ENCODE measurements at regions not wholly inside any gene's neighbourhood (a gene's known extent, or its start where the extent isn't known, plus 50 kb on each side); places are given as distances from the start of the nearest gene placed in this dataset.
"Not testable (repeated sequence)": the region's sequence is repeated elsewhere in the genome, so short reads cannot be mapped to it uniquely, and the experiment has no call there.

DNA sequence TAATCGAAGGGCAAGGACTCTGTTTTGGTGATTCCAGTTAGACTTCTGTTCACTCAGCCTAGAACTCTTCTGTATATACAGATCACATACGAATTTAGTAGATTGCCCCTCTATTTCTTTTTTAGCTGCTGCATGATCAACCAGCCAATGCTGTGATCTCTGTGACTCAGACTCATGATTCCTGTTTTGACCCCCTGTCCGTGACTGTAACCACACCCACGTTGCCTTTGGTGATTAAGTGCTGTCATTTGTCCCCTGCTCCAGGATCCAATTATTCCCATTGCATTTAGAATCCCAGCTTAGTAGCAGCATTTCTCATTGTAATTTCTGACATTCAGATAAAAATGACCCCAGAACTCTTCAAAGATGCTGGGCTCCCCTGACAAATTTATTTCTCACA, 545.7 kb downstream of the NPIPA7 start:
- Histone ChIP-seq H3K4me3 (no peak overlapping the region), H3K27ac (no peak overlapping the region)

DNA sequence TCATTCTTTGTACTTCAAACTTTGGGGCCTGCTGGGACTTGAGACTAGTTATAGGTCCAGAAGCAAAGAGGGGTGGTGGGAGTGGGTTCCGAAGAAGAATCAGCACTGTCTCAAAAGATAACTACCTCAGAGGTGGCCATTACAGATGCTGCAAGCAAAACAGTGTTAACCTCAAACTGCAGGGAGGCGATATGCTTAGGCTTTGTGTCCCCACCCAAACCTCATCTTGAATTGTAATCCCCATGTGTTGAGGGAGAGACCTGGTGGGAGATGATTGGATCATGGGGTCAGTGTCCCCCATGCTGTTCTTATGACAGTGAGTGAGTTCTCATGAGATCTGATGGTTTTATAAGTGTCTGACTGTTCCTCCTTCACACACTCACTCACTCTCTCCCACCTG, 545.3 kb downstream of the XYLT1 start:
- H3K4me3 ChIP-seq, result no peak overlapping the region
- no peak overlapping the region for H3K27ac ChIP-seq

DNA sequence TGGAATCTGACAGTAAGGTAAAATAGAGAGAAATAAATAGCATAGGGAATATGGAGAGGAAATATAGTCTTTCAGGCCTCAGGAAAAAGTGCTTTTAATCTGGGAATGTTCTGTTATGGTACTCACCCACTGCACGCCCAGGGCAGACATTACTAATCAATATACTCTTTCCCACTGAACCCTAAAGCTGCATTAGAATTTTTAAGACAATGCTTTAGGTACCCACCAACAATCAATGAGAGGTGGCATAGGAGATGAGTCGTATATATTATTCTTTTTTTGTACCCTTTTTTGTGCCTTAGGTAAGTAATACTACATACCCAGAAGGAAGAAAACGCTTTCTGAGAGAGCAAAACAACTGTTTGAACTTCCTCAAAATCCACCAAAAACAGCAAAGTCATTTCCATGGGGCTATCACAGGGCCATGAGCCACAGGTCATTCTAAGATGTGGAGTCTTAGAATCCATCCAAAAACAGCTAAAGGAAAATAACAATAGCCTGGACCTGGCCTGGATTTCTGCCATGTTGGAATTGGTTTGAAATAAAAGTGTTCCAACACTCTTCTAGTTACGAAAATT, 542.1 kb downstream of the XYLT1 start:
- Histone ChIP-seq H3K27ac (no peak overlapping the region), H3K4me3 (no peak overlapping the region)

DNA sequence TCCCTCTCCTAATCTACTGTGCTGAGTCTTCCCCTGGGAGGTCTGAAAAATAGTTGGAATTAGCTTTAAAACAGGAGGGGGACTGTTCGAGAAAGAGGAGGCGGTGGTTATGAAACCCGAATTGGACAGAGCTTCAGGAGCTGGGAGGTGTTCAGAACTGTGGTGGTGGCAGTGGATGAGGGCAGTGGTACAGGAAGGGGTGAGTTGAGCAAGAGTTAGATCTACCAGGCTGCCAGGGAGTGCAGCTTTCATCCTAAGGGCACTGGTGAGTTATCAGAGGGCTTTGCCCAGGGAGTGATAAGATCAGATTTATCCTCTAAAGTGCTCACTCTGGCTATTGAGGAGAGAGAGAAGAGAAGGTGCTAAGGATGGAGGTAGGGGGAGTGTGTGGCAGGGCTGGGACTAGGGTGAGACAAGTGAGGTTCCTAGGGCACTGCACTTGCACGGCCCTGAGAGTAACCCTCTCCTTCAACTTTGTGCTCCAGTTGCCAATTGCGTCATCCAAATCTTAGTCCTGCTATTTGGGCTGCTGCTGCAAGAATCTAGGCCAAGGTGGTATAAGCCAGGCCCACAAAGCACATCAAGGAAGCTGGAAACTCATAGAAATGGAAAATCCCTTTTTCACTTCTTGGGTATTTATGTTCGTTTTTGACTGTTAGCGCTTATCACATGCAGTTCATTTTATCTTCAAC, 540.3 kb downstream of the XYLT1 start:
- H3K4me3 ChIP-seq, result no peak overlapping the region
- H3K27ac ChIP-seq, result no peak overlapping the region

DNA sequence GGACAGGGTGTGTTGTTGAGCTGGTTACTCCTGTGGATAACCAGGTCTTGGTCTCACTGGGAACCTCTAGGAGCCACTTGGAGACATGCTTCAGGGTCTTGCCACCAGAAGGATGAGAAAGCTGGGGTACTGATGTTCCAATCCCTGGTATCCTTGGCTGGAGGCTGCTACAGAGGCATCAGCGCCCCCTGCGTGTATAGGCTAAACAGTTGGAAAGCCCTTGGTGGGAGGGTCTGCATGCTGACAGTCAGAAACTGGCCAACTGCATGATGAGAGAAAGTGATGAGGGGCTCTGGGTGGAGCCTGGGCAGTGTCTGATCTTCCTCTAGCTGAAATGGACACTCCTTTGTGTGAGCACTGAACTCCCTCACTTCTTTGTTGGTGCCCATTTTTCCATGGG, 536.9 kb downstream of the XYLT1 start:
- Histone ChIP-seq H3K4me3 (no peak overlapping the region), H3K27ac (no peak overlapping the region)

DNA sequence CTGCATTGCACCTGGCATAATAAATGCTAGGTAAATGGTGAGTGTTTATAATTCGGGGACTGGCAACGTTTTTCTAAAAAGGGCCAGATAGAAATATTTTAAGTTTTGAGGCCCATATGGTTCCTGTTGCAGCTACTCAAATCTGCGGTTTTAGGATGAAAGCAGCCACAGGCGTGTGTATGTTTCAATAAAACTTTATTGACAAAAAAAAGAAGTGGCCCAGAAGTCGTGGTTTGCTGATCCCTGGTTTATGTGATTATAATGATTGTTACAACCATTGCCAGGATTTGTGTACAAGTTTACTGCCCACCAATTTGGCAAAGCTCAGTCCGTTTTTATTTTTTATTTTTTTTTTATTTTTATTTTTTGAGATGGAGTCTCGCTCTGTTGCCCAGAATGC, 536.1 kb downstream of the XYLT1 start:
- no peak overlapping the region for H3K4me3 ChIP-seq

DNA sequence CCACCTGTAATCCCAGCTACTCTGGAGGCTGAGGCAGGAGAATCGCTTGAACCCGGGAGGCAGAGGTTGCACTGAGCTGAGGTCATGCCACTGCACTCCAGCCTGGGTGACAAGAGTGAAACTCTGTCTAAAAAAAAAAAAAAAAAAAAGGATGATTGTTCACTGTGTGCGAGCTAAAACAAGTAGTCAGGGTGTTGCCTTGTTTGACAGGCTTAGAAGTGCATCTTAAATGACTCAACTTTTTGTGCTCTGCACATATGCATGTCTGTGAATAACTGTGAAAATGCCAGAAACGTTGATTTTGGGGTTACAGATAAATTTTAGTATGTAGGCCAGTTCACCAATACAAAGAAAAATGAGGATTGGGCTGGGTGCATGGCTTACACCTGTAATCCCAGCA, 534.9 kb downstream of the XYLT1 start:
- not testable (repeated sequence) for H3K4me3 ChIP-seq, H3K27ac ChIP-seq

More for the DNA sequence above, 536.1 kb downstream of the XYLT1 start:
- H3K27ac ChIP-seq, result no peak overlapping the region

DNA sequence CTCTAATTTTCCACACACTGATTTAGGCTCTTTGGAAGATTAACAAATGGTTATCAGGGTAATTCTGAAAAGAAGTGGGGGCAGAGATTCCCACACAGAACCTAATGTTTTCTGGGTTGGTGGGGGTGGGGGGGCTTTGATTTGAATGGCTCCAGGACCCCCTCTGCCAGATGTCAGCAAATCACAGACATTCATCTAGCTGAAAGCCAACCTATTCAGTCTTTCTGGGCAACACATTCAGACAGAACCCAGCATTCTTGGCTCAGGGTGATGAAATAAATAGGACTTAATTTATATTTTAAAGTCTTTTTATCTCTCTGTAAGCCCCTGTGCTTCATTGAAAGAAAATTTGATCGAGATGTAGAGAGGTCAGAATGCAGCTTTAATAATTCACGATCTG, 533.2 kb downstream of the XYLT1 start:
- no peak overlapping the region for H3K27ac ChIP-seq
- H3K4me3 ChIP-seq, result no peak overlapping the region

DNA sequence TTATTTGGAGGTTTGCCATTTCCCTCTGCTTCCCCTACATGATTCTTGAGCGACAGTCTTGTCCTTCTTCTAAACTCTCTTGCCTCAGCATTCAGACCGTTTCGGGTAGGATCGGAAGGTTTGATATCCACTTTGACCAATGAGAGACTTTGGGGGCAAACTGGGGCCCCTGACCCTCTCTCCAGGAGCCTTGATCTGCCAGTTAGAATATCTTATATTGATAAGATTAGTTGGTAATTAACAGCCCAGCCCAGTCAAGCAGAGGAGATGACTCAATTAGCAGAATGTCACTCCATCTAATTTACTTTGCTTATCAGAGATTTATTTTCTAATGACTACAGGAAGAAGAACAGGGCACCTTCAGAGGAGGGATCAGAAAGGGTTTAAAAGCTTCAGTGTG, 532.8 kb downstream of the XYLT1 start:
- H3K27ac ChIP-seq, result no peak overlapping the region
- H3K4me3 ChIP-seq, result no peak overlapping the region

DNA sequence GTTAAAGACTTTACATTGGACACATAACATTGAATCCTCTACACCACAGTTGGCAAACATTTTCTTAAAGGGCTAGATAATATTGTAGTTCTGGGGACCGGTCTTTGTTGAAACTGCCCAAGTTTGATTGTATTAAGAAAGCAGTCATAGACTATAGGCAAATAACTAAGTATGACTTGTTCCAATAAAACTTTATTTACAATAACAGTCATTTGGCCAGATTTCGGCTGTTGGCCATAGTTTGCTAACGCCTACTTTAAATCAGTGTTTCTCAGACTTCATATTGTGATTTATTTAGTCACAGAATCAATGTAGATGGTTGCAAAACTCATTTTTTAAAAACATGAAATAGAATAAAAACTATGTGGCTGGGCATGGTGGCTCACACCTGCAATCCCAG, 531.8 kb downstream of the XYLT1 start:
- Histone ChIP-seq H3K4me3 (no peak overlapping the region), H3K27ac (no peak overlapping the region)

DNA sequence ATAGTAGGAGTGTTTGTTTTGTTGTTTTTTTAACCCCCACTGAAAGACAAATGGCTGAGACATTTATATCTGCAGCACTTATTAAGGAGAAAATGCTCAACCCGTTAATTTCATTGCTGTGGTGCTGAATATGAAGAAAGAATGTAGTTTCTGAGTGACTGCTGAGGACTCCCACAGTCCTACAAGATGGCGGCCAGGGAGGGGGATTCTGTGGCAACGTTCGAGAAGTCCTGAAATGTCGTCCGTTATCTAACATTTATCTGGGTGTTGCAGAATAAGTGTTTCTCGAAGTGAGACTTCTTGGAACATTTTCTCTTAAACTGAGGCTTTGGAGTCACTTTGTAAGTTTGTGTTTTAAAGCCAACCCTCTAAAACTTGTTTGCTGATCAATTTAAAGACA, 530.4 kb downstream of the XYLT1 start:
- H3K27ac ChIP-seq, result no peak overlapping the region

DNA sequence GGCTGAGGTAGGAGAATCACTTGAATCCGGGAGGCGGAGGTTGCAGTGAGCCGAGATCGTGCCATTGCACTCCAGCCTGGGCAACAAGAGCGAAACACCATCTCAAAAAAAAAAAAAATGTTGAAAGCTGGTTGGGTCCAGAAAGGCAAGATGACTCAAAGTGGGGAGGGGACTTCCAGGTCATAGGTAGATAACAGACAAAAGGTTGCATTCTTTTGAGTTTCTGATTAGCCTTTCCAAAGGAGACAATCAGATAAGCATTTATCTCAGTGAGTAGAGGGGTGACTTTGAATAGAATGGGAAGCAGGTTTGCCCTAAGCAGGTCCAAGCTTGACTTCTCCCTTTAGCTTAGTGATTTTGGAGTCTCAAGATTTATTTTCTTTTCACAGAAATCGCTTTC, 527.9 kb downstream of the XYLT1 start:
- not testable (repeated sequence) for H3K27ac ChIP-seq, H3K4me3 ChIP-seq

More for the DNA sequence above, 530.4 kb downstream of the XYLT1 start:
- H3K4me3 ChIP-seq, result no peak overlapping the region

DNA sequence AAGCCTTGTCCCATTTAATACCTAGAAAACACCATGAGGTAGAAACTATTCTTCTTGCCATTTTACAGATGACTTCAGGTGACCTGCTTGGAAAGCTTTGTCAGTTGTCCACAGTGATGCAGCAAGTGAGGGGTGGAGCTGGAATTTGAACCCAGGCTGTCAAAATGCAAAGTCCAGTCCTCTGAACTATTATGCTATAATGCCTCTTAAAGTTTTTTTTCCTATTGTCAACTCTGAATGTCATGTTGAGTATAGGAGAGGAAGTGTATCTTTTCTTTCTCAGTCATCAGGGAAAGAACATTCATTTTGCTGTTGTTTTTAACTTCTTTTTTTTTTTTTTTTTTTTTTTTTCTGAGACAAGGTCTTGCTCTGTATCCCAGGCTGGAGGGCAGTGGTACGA, 525.6 kb downstream of the XYLT1 start:
- H3K4me3 ChIP-seq, result no peak overlapping the region
- H3K27ac ChIP-seq, result no peak overlapping the region

DNA sequence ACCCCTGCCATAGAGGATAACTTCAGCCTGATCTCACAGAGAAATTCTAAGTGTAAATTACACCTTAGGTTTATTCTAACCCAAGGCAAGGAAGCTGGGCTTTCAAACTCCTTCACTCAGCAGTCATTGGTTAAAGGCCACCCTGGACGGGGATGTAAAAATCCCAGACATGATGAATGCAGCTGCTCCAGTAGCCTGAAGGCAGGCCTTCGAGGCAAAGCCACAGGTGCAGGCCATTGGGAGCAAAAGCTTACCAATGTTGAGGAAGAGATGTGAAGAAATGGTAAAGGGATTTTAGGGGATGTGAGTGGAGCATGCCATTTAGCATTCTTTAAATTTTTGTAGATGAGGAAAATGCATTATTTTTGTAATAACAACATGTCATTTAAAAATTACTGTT, 514.4 kb downstream of the XYLT1 start:
- no peak overlapping the region for H3K4me3 ChIP-seq
- H3K27ac ChIP-seq, result no peak overlapping the region

DNA sequence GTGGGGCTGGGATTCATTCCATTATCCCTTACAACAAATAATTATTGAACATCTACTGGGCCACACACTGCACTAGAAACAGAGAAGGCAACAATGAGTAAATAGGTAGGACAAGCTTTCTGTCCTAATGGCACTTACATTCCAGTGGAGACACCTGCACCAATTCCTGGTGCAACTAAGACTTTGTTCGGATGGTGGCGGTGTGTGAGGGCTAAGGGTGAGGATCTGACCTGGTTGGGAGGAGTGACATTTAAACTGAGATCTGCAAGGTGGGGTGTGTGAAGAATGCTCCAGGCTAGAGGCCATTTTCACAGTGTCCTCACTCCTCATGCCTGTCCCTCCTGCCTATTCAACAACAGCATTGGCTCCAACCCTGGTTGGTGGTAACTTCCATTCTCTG, 510.0 kb downstream of the XYLT1 start:
- H3K27ac ChIP-seq, result no peak overlapping the region
- H3K4me3 ChIP-seq, result no peak overlapping the region

DNA sequence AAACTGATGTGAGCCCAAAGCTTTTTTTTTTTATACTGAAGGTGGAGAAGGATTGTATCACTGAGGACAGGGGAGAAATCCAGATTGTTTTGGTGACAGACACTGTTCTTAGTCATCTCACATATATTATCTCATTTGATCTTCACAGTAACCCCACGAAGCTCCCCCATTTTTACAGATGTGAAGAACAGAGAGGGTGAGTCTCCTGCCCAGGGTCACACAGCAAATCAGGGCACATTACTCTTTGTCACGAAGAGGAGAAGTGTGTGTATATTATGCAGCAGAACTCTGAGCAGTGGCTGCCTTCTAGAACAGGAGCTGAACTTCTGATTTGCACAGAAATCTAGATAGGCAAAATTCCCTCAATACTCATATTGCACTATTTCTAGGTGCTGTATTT, 504.3 kb downstream of the XYLT1 start:
- Histone ChIP-seq H3K4me3 (no peak overlapping the region), H3K27ac (no peak overlapping the region)

DNA sequence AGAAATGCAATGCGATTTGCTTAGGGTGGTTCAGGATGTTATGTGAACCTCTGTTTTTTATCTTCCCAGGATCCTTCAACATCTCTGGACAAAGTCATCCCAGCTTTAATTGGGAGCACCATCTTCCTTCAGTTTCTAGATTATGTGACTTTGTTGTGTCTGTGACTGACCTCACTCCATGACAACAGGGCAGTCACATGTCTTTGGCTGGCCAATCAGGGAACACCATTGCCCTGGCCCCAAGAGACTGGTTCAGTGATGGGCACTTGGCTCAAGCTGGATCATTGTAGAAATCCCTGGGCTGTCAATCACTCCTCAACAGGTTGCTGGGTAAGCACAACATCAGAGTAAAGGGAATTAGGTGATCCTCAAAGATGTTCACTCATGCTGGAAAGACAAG, 499.7 kb downstream of the XYLT1 start:
- Histone ChIP-seq H3K27ac (no peak overlapping the region), H3K4me3 (no peak overlapping the region)

DNA sequence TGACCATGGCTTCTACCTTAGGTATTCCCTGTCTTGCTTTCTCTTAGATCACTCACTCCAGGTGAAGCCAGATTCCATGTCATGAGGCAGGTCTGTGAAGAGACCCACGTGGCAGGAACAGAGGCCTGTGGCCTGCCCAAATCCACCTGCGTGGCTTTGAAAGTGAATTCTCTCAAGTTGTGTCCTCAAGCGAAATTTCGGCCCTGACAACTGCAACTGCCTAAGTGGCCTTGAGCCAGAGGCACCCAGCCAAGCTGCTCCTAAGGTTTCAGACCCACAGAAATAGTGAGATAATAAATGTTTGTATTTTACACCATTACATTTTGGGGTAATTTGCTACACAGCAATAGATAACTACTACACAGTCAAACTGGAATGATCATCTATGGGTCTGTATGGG, 497.9 kb downstream of the XYLT1 start:
- H3K4me3 ChIP-seq, result no peak overlapping the region
- H3K27ac ChIP-seq, result no peak overlapping the region

DNA sequence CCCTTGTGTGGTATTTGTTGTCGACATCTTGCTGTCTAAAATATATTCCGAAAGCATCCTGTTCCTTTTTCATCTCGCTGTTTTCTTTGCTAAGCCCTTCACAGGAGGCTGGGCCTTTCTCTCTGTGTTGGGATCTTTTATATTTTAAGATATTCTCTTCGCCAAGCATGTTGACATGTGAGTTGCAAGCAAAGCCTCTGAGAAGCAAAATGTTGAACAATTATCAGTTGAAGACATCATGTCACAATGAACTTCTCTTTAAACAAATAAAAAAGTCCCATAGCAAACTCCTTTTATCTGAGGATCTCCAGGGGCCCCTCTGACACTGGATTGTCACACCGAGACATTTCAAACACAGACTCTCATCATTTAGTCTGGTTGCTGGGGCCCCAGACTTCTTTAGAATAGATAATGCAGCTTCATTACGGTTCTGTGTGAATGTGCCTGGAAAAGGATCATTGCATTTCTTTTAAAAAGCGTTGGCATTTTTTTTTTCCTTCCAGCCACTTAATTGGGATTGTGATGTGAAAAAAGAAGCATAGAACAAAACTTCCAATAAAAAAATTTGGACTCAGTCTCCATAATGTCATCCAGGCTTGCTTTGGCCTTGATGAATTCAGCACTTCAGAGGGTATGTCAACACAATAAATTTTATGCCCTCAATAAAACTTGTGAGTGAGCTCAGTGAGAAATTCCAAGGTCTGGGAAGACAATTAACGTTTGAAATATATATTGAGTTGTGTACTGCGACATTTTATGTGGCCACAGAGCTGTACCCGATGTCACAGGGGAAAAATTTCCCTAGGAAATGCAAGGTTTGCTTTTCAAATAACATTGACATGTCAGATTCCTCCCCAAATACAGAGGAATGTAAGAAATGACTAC, 496.8 kb downstream of the XYLT1 start:
- no peak overlapping the region for H3K4me3 ChIP-seq
- H3K27ac ChIP-seq, result no peak overlapping the region

DNA sequence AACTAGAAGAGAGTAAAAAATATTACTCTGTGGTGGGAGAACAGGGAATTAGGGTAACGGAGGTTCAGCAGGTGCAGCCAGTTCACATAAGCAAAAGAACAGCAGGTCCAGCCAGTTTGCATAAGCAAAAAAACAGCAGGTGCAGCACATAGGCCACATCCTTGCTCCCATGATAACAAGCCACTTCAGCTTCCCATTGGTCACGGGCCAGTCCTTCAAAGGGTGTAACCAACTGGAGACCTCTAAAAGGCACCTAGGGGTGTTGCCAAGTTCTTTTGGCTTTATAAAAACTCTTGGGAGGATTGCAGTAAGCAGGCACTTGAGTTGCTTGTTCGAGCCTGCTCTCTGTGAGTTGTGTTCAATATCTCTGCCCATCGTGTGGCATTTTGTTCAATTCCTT, 488.1 kb downstream of the XYLT1 start:
- Histone ChIP-seq H3K4me3 (no peak overlapping the region), H3K27ac (no peak overlapping the region)

DNA sequence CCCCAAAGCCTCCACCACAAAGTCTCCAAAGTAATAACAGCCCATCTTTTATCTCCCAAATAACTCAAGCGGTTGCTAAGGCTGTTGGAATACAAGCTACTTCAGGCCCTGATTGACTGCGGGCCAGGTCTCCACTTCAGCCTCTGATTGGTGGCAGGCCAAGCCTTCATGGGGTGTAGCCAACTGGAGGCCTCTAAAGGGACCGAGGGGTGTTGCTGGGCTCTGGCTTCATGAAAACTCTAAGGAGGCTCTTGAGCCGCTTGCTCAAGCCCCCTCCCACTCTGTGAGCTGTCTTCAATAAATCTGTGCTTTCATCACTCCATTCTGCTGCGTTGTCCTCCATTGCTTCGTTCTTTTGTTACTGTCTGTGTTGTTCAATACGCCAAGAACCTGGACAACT, 487.2 kb downstream of the XYLT1 start:
- no peak overlapping the region for H3K27ac ChIP-seq

More for the DNA sequence above, 487.2 kb downstream of the XYLT1 start:
- H3K4me3 ChIP-seq, result no peak overlapping the region
